ENCODE measurements at regions not wholly inside any gene's neighbourhood (a gene's known extent, or its start where the extent isn't known, plus 50 kb on each side); places are given as distances from the start of the nearest gene placed in this dataset.

DNA sequence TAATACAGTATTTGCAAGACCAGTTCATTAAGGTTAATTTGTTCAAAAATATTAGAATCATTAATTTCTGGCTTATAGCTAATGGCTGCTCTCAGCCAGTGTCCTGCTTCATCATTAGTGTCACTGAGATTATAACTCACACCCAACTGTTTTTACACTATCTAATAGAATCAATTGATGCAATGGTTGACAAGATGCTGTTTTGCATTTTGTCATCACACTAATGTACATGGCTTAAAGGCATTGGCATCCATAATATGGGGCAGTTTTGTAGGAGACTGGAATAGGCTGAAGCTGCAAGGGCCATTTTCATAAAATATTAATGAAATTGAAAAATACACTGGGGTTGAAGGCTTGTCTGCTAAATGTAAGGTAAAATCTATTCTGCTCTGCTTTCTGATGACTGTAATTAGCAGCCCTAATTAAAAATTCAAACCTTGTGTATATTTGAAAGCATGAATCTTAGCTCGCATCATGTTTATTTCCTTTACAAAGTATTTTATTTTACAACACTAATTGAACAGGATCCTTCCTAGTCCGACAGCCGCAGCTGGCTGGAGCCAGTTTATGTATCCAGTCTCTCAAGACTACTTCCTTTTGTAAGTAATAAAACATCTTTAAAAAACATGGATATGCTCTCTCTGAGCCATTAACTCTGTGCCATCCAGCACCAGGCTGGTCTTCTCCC is 296.7 kb downstream of the POU4F1 start:
- Histone ChIP-seq H3K79me2 (ENCODE audit: control insufficient read depth, insufficient read depth, low read length, unreplicated experiment) (no peaks in the 10 kb centered on the region), H3K4me1 (ENCODE audit: control insufficient read depth, insufficient read depth, low read length, unreplicated experiment) (no peaks in the 10 kb centered on the region), H3K27ac (ENCODE audit: low read depth, low read length) (no peak overlapping the region), H3K4me3 (ENCODE audit: low read depth, low read length) (no peak overlapping the region), H2AFZ (ENCODE audit: low read length, unreplicated experiment) (no peak overlapping the region), H3K36me3 (ENCODE audit: insufficient read depth, low read length) (no peaks in the 10 kb centered on the region), H3K27me3 (ENCODE audit: insufficient read depth, low read length) (peaks cover 23% of the 10 kb centered on the region)

DNA sequence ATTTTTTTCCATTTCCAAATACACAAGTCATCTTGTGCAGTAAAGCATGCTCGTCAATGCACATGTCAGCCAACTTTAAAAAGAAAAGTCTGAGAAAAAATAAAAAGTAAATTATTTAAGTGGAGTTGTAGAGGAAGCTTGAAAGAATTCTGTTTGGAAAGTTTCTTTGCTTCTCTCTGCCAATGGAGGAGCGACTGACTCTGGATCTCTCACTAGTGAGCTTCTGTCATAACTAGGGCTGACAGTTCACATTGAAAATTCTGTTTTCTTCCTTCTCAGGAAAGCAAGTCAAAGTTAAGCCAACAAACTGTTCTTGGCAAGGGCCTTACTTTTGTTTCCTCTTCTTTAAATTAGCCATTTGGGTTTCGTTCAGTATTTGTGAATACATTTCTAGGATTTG is 298.2 kb downstream of the POU4F1 start:
- H3K4me1 ChIP-seq (ENCODE audit: control insufficient read depth, insufficient read depth, low read length, unreplicated experiment), result no peaks in the 10 kb centered on the region
- no peaks in the 10 kb centered on the region for H3K36me3 ChIP-seq (ENCODE audit: insufficient read depth, low read length)
- H2AFZ ChIP-seq (ENCODE audit: low read length, unreplicated experiment), result no peak overlapping the region
- H3K4me3 ChIP-seq (ENCODE audit: low read depth, low read length), result no peak overlapping the region
- H3K79me2 ChIP-seq (ENCODE audit: control insufficient read depth, insufficient read depth, low read length, unreplicated experiment), result no peaks in the 10 kb centered on the region
- peaks cover 25% of the 10 kb centered on the region for H3K27me3 ChIP-seq (ENCODE audit: insufficient read depth, low read length)
- no peak overlapping the region for H3K27ac ChIP-seq (ENCODE audit: low read depth, low read length)

DNA sequence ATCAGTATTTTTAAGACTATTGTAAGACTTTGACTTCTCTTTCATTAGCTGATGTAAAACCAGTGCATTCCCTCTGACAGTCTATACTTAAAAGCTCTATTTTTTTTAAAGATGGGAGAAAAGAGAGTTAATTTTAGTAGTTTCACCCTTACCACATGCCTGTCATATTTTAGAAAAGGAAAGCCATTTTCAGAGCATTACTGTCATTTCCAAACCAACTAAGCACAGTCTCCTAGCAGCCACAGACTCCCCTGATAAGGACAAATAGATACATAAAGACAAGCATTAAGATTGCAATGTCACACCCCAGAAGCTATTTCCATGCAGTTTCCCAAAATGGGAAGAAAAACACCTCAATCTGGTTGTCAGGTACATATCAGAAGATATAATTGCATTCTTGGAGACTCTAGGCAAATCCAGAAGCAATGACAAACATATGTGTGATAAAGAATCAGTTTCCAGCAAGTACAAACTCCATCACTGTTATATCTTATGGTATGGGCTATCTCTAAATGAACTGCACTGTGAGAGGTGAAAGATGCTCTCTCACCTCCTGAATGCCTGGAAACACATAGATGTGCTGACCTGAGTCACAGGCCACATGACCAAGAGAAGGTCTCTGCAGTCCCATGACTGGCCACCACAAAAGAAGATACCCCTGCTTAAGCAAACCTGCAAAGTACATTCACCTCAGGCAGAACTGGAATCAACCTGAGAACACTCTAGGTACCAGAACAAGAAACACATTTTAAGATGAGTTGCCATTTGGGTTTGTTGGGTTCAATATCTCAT is 303.3 kb downstream of the POU4F1 start:
- peaks cover 16% of the 10 kb centered on the region for H3K27me3 ChIP-seq (ENCODE audit: insufficient read depth, low read length)

DNA sequence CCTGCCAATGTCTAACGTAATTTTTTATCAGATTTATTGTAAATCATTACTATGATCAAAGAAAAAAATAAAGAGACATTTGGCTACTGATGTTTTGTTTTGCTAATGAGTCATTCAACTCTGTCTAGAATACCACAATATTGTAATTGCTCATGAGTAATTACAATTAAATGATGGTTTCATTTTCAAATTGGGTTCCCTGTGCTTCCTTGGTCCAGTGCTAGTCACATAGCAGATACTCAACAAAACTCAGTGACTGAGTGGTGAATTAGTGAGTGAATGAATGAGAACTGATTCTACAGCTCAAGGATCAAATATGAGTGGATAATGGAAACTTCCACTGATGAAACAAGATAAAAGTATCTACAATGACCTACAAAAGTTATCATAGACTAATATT is 304.7 kb downstream of the POU4F1 start:
- Histone ChIP-seq H3K79me2 (ENCODE audit: control insufficient read depth, insufficient read depth, low read length, unreplicated experiment) (no peaks in the 10 kb centered on the region), H3K27ac (ENCODE audit: low read depth, low read length) (no peak overlapping the region), H3K36me3 (ENCODE audit: insufficient read depth, low read length) (no peaks in the 10 kb centered on the region), H2AFZ (ENCODE audit: low read length, unreplicated experiment) (no peak overlapping the region), H3K4me1 (ENCODE audit: control insufficient read depth, insufficient read depth, low read length, unreplicated experiment) (no peaks in the 10 kb centered on the region), H3K27me3 (ENCODE audit: insufficient read depth, low read length) (peaks cover 17% of the 10 kb centered on the region), H3K4me3 (ENCODE audit: low read depth, low read length) (no peak overlapping the region)

More for the DNA sequence above, 303.3 kb downstream of the POU4F1 start:
- H3K79me2 ChIP-seq (ENCODE audit: control insufficient read depth, insufficient read depth, low read length, unreplicated experiment), result no peaks in the 10 kb centered on the region
- H3K27ac ChIP-seq (ENCODE audit: low read depth, low read length), result no peak overlapping the region
- no peaks in the 10 kb centered on the region for H3K36me3 ChIP-seq (ENCODE audit: insufficient read depth, low read length)
- no peaks in the 10 kb centered on the region for H3K4me1 ChIP-seq (ENCODE audit: control insufficient read depth, insufficient read depth, low read length, unreplicated experiment)
- no peak overlapping the region for H3K4me3 ChIP-seq (ENCODE audit: low read depth, low read length)
- H2AFZ ChIP-seq (ENCODE audit: low read length, unreplicated experiment), result no peak overlapping the region

DNA sequence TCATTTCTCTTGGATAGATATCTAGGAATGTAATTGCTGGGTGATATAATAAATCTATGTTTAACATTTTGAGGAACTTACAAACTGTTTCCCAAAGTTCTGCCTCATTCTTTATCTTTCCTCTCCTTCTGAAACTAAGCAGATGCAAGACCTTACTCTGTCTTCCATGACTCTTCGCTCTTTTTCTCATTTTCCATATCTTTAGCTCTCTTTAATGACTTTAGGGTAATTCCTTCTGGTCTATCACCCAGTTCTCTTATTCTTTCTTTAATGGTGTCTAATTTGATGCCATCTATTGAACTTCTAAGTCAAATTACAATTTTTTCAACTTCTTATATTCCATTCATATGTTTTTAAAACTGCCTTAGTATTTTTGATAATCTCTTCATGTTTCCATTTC is 316.6 kb downstream of the POU4F1 start:
- Histone ChIP-seq H3K27ac (ENCODE audit: low read depth, low read length) (no peak overlapping the region), H3K36me3 (ENCODE audit: insufficient read depth, low read length) (no peaks in the 10 kb centered on the region), H3K4me1 (ENCODE audit: control insufficient read depth, insufficient read depth, low read length, unreplicated experiment) (no peaks in the 10 kb centered on the region), H3K79me2 (ENCODE audit: control insufficient read depth, insufficient read depth, low read length, unreplicated experiment) (no peaks in the 10 kb centered on the region), H3K27me3 (ENCODE audit: insufficient read depth, low read length) (peaks cover 10% of the 10 kb centered on the region; the same call in 1 of the 2 replicates), H2AFZ (ENCODE audit: low read length, unreplicated experiment) (no peak overlapping the region), H3K4me3 (ENCODE audit: low read depth, low read length) (no peak overlapping the region)

DNA sequence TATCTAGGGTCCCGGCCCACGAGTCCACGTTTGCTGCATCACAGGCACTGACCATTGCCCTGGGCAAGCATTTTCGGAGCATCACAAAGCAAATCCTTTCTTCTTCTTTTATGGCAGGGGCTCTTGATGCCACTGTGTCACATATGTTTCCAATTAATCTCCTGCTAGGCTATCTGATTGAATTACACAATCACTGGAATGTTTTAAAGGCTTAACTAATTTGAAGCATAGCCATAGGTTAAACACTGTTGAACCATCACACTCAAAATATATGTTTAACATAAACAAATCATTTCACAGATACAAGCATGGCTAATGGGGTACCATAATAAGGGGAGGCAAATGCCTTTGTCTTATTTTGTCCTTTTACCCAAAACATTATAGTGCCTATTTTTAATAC is 338.3 kb downstream of the POU4F1 start:
- Histone ChIP-seq H3K27me3 (ENCODE audit: insufficient read depth, low read length) (peaks cover 14% of the 10 kb centered on the region; the same call in 1 of the 2 replicates), H3K4me1 (ENCODE audit: control insufficient read depth, insufficient read depth, low read length, unreplicated experiment) (no peaks in the 10 kb centered on the region), H2AFZ (ENCODE audit: low read length, unreplicated experiment) (no peak overlapping the region), H3K36me3 (ENCODE audit: insufficient read depth, low read length) (no peaks in the 10 kb centered on the region), H3K27ac (ENCODE audit: low read depth, low read length) (no peak overlapping the region), H3K4me3 (ENCODE audit: low read depth, low read length) (no peak overlapping the region), H3K79me2 (ENCODE audit: control insufficient read depth, insufficient read depth, low read length, unreplicated experiment) (no peaks in the 10 kb centered on the region)

DNA sequence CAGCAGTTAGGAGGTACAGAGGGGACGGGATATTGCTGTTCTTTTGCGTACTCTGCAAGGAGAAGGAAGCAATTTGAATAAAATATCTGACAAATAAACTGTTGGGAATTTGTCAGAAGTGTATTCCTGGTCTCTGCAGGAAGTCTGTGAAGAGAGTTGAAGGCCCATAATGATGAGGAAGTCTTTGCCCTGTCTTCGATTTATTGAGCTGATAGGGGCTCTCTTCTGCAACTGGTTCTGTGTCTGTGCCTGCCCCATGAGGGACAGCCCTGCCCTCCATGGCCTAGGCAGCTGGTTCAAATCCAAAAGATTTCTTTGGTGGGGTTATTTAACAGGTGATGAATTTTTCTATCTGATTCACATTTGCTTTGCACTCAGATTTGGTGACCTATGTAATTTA is 339.7 kb upstream of the EDNRB start:
- no peak overlapping the region for H2AFZ ChIP-seq (ENCODE audit: low read length, unreplicated experiment)
- no peaks in the 10 kb centered on the region for H3K79me2 ChIP-seq (ENCODE audit: control insufficient read depth, insufficient read depth, low read length, unreplicated experiment)
- H3K27ac ChIP-seq (ENCODE audit: low read depth, low read length), result no peak overlapping the region
- H3K27me3 ChIP-seq (ENCODE audit: insufficient read depth, low read length), result 0 out of 2 replicates have a peak, but pooled peaks cover 4% of the 10 kb centered on the region
- H3K36me3 ChIP-seq (ENCODE audit: insufficient read depth, low read length), result no peaks in the 10 kb centered on the region
- no peaks in the 10 kb centered on the region for H3K4me1 ChIP-seq (ENCODE audit: control insufficient read depth, insufficient read depth, low read length, unreplicated experiment)
- H3K4me3 ChIP-seq (ENCODE audit: low read depth, low read length), result no peak overlapping the region

DNA sequence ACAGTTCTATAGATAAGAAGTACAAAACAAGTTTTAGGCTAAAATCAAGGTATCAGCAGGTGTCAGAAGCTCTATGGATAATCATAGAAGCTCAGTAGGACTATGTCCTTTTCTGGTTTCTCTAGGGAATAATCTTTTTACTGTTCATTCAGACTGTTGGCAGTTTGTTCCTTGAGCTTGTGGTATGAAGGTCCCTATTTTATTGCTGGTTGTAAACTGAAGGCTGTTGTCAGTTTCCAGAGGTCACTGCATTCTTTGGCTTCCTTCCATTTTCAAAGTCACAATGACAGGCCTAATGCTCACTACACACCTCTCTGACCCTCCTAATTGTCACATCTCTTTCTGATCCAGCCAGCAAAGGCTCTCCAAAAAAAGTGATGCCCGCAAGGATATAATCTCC is 337.9 kb upstream of the EDNRB start:
- H3K27me3 ChIP-seq (ENCODE audit: insufficient read depth, low read length), result peaks cover 11% of the 10 kb centered on the region
- no peaks in the 10 kb centered on the region for H3K4me1 ChIP-seq (ENCODE audit: control insufficient read depth, insufficient read depth, low read length, unreplicated experiment)
- no peak overlapping the region for H3K4me3 ChIP-seq (ENCODE audit: low read depth, low read length)
- H2AFZ ChIP-seq (ENCODE audit: low read length, unreplicated experiment), result no peak overlapping the region
- no peak overlapping the region for H3K27ac ChIP-seq (ENCODE audit: low read depth, low read length)
- H3K36me3 ChIP-seq (ENCODE audit: insufficient read depth, low read length), result no peaks in the 10 kb centered on the region
- H3K79me2 ChIP-seq (ENCODE audit: control insufficient read depth, insufficient read depth, low read length, unreplicated experiment), result no peaks in the 10 kb centered on the region

DNA sequence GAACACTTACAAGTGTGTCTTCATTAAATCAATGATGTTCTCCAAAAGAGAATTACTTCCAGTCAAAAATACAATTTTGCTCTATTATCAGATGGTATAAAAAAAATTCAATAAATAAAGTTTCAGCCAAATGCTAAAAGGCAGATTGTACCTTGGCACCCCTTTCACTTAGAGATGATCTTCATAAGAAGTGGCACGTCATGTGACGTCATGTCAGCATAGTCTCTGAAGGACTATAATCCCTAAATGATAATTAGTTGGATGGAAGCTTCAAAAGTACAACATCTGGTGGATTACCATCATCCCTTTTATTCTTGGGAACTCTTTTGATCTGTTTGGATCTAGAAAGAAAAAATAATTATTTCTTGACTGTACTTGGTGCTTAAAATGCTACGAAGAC is 335.5 kb upstream of the EDNRB start:
- Histone ChIP-seq H3K27ac (ENCODE audit: low read depth, low read length) (no peak overlapping the region), H3K36me3 (ENCODE audit: insufficient read depth, low read length) (no peaks in the 10 kb centered on the region), H3K27me3 (ENCODE audit: insufficient read depth, low read length) (peaks cover 28% of the 10 kb centered on the region), H3K4me1 (ENCODE audit: control insufficient read depth, insufficient read depth, low read length, unreplicated experiment) (no peaks in the 10 kb centered on the region), H3K79me2 (ENCODE audit: control insufficient read depth, insufficient read depth, low read length, unreplicated experiment) (no peaks in the 10 kb centered on the region), H2AFZ (ENCODE audit: low read length, unreplicated experiment) (no peak overlapping the region), H3K4me3 (ENCODE audit: low read depth, low read length) (no peak overlapping the region)

DNA sequence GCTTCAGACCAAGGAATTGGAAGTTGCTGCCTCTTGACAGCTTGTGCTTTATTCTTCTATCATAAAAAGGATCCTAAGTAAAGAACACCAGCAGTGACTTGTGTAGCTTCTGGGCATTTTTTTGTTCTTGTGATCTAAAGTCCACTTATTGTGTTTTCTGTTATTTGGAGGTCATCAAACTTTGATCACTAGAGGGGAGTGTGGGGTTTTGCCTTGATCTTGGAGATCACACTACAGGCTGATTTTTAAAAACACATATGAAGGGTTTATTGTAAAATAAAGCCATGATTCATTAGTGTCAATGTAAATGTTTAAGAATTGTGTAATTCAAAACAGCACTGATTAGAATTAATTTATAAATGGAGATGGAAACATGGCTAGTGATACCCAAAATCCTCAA is 328.7 kb upstream of the EDNRB start:
- Histone ChIP-seq H3K79me2 (ENCODE audit: control insufficient read depth, insufficient read depth, low read length, unreplicated experiment) (no peaks in the 10 kb centered on the region), H3K27ac (ENCODE audit: low read depth, low read length) (no peak overlapping the region), H3K27me3 (ENCODE audit: insufficient read depth, low read length) (peaks cover 48% of the 10 kb centered on the region), H3K4me3 (ENCODE audit: low read depth, low read length) (no peak overlapping the region), H2AFZ (ENCODE audit: low read length, unreplicated experiment) (no peak overlapping the region), H3K4me1 (ENCODE audit: control insufficient read depth, insufficient read depth, low read length, unreplicated experiment) (no peaks in the 10 kb centered on the region), H3K36me3 (ENCODE audit: insufficient read depth, low read length) (no peaks in the 10 kb centered on the region)
